SK-N-MC (cell line): ENCODE measurements at regions not wholly inside any gene's neighbourhood (a gene's known extent, or its start where the extent isn't known, plus 50 kb on each side); places are given as distances from the start of the nearest gene placed in this dataset.

Experiments used
- EZH2 ChIP-seq: fragments of 200-600 bp; sonication (generic); IDR thresholded peaks from one replicate; pipeline ENCODE4 v1.6.1; 2017; ENCODE audit warnings: antibody characterized with exemption
- POLR2AphosphoS5 ChIP-seq: IDR thresholded peaks from 2 replicates; pipeline ENCODE4 v1.6.1; 2012; ENCODE audit warnings: mild to moderate bottlenecking, low read depth, low read length, borderline replicate concordance

GRCh38 chr5:32903613-32904012 is 192.5 kb downstream of the NPR3 start:
- no peak for TF ChIP-seq EZH2
- no peak for TF ChIP-seq POLR2AphosphoS5
